Tibial nerve (tissue), 4 donors: ENCODE measurements at regions not wholly inside any gene's neighbourhood (a gene's known extent, or its start where the extent isn't known, plus 50 kb on each side); places are given as distances from the start of the nearest gene placed in this dataset.

Experiments
- CTCF ChIP-seq, 5 experiments: fragments of 200-600 bp in 3 of 5; fragments of 450-650 bp in 2 of 5; sonication (generic) in 3 of 5; IDR thresholded peaks; one replicate each; pipeline ENCODE4 v1.5.1; 2016 to 2019; ENCODE audit warnings: antibody characterized with exemption in 5 of 5, mild to moderate bottlenecking in 3 of 5, moderate library complexity in 2 of 5
- EP300 ChIP-seq, 2 donors: sonication (generic); formaldehyde crosslinking; IDR thresholded peaks; one replicate each; pipeline ENCODE4 v1.6.1; 2017; ENCODE audit warnings: antibody characterized with exemption in 2 of 2, mild to moderate bottlenecking in 1 of 2
- POLR2A ChIP-seq, 2 donors: fragments of 450-650 bp; IDR thresholded peaks; one replicate each; pipeline ENCODE4 v1.6.1; 2017; ENCODE audit warnings: antibody characterized with exemption in 2 of 2, mild to moderate bottlenecking in 2 of 2, moderate library complexity in 2 of 2

DNA sequence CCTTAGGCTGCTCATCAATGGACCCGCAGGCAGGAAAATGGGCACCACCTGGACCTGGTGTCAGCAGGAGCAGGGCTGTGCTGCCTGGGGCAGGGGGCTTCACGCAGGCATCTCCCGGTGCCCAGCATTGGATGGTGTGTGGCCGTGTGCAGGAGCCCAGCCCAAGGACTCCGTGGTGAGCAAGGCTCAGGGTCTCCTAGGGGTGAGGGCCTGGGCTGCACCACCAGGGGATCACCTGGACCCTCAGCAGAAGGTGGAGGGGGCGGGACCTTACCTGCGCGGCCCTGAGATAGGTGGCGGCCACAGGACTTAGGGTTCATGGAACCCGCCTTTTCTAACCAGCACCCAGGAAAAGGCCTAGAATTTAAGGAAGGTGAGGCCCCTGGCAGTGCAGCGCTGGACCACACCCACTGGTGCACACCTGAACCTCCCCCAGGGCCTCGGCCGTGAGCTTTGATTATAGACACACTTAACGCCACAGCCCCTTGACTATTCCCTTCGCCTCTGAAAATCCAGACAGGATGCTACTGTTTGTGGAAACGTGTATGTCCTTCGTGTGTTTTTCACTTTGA is 89.0 kb downstream of the TMEM18 start:
- TF ChIP-seq CTCF (IDR thresholded peaks at IDR 0.05) (no peak), POLR2A (IDR thresholded peaks at IDR 0.05) (no peak), EP300 (IDR thresholded peaks at IDR 0.05) (no peak)
